CD4-positive, alpha-beta T cell (primary cell): ENCODE measurements at regions not wholly inside any gene's neighbourhood (a gene's known extent, or its start where the extent isn't known, plus 50 kb on each side); places are given as distances from the start of the nearest gene placed in this dataset.

Experiments used
- ATAC-seq: fragments of 200-7000 bp; cut with Tn5 transposase; one replicate; pipeline ENCODE4 v1.10.0; 2022; ENCODE audit warnings: mild to moderate bottlenecking; ENCODE audit not compliant: poor library complexity
- CTCF ChIA-PET: fragments of 350-600 bp; sonication (Branson Sonifier 250); formaldehyde crosslinking; loops from one replicate; lab custom pipeline; 2021; ENCODE audit warnings: antibody characterized with exemption, inconsistent platforms; lab: Charles Lee
- POLR2A ChIA-PET: fragments of 350-600 bp; sonication (Branson Sonifier 250); formaldehyde crosslinking; loops from one replicate; lab custom pipeline; 2021; ENCODE audit warnings: antibody characterized with exemption, inconsistent platforms; lab: Charles Lee
- DNase-seq, 14 experiments: peaks; one replicate each; pipeline ENCODE4 v3.0.0-alpha.2; 2013 to 2020; ENCODE audit warnings: mixed read lengths in 2 of 14
- H3K27ac ChIP-seq, 2 donors: one replicate each; pipeline versions ENCODE4 v1.5.1 to v1.7.0; 2013; ENCODE audit warnings: low read length in 2 of 2, low read depth in 1 of 2, mild to moderate bottlenecking in 1 of 2
- H3K27me3 ChIP-seq, 2 experiments: 1 replicate in 1 of 2; 2 replicates in 1 of 2; pipeline versions ENCODE4 v1.6.1 to v1.7.0; 2013; ENCODE audit warnings: low read length in 2 of 2, control low read depth in 1 of 2, mild to moderate bottlenecking in 1 of 2, moderate library complexity in 1 of 2; ENCODE audit not compliant: insufficient read depth in 2 of 2, control insufficient read depth in 1 of 2
- H3K36me3 ChIP-seq: one replicate; pipeline ENCODE4 v1.6.1; 2013; ENCODE audit warnings: low read length, control low read depth; ENCODE audit not compliant: insufficient read depth
- H3K4me1 ChIP-seq: one replicate; pipeline ENCODE4 v1.6.1; 2013; ENCODE audit warnings: low read length, control low read depth; ENCODE audit not compliant: insufficient read depth
- H3K4me3 ChIP-seq: one replicate; pipeline ENCODE4 v1.5.1; 2013; ENCODE audit warnings: mild to moderate bottlenecking, low read length, moderate library complexity
- H3K9me3 ChIP-seq, 2 experiments: 1 replicate in 1 of 2; 2 replicates in 1 of 2; pipeline versions ENCODE4 v1.6.1 to v1.7.0; 2013; ENCODE audit warnings: low read length in 2 of 2, mild to moderate bottlenecking in 2 of 2, control low read depth in 1 of 2, moderate library complexity in 1 of 2; ENCODE audit not compliant: control insufficient read depth in 1 of 2, insufficient read depth in 1 of 2
- H3K27ac Mint-ChIP-seq: one replicate; pipeline ENCODE4 v1.8.0; 2020; ENCODE audit warnings: mixed read lengths
- H3K27me3 Mint-ChIP-seq: one replicate; pipeline ENCODE4 v1.8.0; 2021; ENCODE audit warnings: mixed read lengths
- H3K36me3 Mint-ChIP-seq: one replicate; pipeline ENCODE4 v1.8.0; 2021; ENCODE audit warnings: low read depth, mixed read lengths
- H3K4me1 Mint-ChIP-seq: one replicate; pipeline ENCODE4 v1.8.0; 2021; ENCODE audit warnings: low read depth, mixed read lengths
- H3K4me3 Mint-ChIP-seq: one replicate; pipeline ENCODE4 v1.8.0; 2020; ENCODE audit warnings: mild to moderate bottlenecking, mixed read lengths
- H3K9me3 Mint-ChIP-seq: one replicate; pipeline ENCODE4 v1.8.0; 2020; ENCODE audit warnings: mixed read lengths
- intact Hi-C, 2 experiments: fragments of 100-400 bp; cut with DNase I in 1 of 2; cut with micrococcal nuclease in 1 of 2; formaldehyde crosslinking; loops; one replicate each; pipeline versions ENCODE4 v1.15.1 to v1.9.0; 2023 to 2025; cut with DNase I, micrococcal nuclease
- TF ChIP-seq, protein P1 (sequence below): fragments of 200-600 bp; IDR thresholded peaks from one replicate; pipeline ENCODE4 v1.8.0; 2022; ENCODE audit warnings: antibody characterized with exemption, mild to moderate bottlenecking

DNA sequence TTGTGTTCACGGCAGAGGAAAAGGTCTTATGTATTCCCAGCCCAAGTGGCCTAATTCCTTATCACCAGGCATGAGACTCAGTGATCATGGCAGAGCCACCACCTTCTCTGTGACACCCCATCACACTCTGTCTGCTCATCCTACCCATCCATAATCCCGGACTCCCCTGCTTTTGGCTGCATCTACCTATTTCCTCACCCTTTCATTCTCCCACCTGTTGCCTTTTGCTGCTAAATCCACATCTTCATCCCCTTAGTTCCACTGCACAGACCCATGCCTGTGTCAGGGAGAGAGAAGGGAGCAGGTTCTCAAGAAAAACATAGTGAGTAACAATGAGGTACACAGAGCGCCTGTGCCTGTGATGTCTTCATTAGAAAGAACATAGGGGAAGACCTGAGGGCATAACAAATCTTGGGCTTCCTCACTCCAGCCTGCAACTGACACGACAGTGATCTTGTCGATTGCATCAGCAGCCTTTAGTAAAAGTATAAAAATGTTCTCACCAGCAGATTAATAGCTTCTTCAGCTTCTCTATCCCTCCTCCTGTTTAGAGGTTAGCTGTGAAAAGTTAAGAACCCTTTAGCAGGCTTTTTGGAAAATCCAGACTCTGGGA lies 246.5 kb upstream of the SPRED2 start:
- TF ChIP-seq, protein P1, sequence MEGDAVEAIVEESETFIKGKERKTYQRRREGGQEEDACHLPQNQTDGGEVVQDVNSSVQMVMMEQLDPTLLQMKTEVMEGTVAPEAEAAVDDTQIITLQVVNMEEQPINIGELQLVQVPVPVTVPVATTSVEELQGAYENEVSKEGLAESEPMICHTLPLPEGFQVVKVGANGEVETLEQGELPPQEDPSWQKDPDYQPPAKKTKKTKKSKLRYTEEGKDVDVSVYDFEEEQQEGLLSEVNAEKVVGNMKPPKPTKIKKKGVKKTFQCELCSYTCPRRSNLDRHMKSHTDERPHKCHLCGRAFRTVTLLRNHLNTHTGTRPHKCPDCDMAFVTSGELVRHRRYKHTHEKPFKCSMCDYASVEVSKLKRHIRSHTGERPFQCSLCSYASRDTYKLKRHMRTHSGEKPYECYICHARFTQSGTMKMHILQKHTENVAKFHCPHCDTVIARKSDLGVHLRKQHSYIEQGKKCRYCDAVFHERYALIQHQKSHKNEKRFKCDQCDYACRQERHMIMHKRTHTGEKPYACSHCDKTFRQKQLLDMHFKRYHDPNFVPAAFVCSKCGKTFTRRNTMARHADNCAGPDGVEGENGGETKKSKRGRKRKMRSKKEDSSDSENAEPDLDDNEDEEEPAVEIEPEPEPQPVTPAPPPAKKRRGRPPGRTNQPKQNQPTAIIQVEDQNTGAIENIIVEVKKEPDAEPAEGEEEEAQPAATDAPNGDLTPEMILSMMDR: no peak
- intact Hi-C loops: no loop called here
- no peak for DNase-seq
- H3K4me3 Mint-ChIP-seq: no peak overlapping the region
- H3K4me1 Mint-ChIP-seq: no peaks in the 10 kb centered on the region
- no peaks in the 10 kb centered on the region for H3K27me3 ChIP-seq
- no peaks in the 10 kb centered on the region for H3K36me3 Mint-ChIP-seq
- peaks cover 0 to 5% of the 10 kb centered on the region in 2 experiments for H3K9me3 ChIP-seq
- ChIA-PET POLR2A (no interaction called here), CTCF (no interaction called here)
- no peaks in the 10 kb centered on the region for H3K4me1 ChIP-seq
- no peak overlapping the region for H3K27ac ChIP-seq
- H3K27me3 Mint-ChIP-seq: peaks cover 54% of the 10 kb centered on the region
- no peak for ATAC-seq
- H3K4me3 ChIP-seq: no peak overlapping the region
- H3K27ac Mint-ChIP-seq: no peak overlapping the region
- H3K36me3 ChIP-seq: no peaks in the 10 kb centered on the region
- H3K9me3 Mint-ChIP-seq: no peaks in the 10 kb centered on the region

DNA sequence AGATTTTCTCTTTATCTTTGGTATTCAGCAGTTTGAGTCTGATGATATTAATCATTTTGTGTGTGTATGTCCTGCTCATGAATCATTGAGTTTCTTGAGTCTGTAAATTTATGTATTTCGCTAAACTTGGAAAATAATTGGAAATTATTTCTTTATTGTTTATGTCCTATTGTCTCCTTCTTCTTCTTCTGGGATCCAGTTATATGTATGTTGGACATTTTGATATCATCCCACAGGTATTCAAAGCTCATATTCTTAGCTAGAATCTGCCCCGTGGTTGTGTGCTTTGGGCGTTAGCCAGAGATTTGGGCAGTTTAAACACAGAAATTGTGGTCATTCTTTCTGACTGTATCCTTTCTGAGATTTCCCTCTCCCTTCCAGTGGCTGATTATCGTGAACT lies 243.0 kb upstream of the SPRED2 start:
- Mint-ChIP-seq H3K27ac (no peak overlapping the region), H3K9me3 (no peaks in the 10 kb centered on the region), H3K4me1 (no peaks in the 10 kb centered on the region), H3K36me3 (no peaks in the 10 kb centered on the region), H3K4me3 (no peak overlapping the region), H3K27me3 (peaks cover 32% of the 10 kb centered on the region)
- H3K4me1 ChIP-seq: no peaks in the 10 kb centered on the region
- no peak overlapping the region for H3K27ac ChIP-seq
- TF ChIP-seq, protein P1: no peak
- no peak overlapping the region for H3K4me3 ChIP-seq
- POLR2A ChIA-PET: no interaction called here
- H3K36me3 ChIP-seq: no peaks in the 10 kb centered on the region
- DNase-seq (no peak), ATAC-seq (no peak)
- CTCF ChIA-PET: no interaction called here
- no peaks in the 10 kb centered on the region for H3K27me3 ChIP-seq
- intact Hi-C loops: no loop called here
- H3K9me3 ChIP-seq: peaks cover 0 to 5% of the 10 kb centered on the region in 2 experiments

DNA sequence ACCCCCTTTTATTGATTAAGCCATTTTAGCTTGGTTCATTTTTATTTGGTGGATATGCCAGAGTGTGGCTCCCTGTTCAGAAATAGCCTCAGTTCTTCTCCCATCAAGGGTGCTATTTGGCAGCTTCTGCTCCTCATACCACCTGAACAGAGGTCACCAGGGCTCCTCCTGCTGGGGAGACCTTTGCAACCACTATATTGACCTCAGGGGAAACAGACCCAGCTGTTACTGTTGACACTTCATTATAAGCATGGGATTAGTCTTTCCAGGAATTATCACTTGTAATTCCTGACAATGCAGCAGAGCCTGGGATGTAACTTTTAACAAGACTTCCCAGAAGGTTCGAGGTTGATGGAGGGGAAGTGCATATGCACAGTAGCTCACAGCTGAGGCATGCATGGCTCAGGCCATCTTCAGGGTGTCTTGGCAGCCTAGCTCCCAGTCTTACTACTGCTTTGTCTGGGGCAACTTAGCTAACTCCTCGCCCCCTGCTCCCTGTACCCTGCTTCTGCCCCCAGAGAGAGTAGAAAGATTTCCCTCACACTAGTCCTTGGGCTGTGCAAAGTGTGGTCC lies 239.4 kb upstream of the SPRED2 start:
- Mint-ChIP-seq H3K4me1 (no peaks in the 10 kb centered on the region), H3K27ac (no peak overlapping the region), H3K4me3 (no peak overlapping the region), H3K27me3 (peaks cover 13% of the 10 kb centered on the region), H3K36me3 (no peaks in the 10 kb centered on the region), H3K9me3 (peaks cover 5% of the 10 kb centered on the region)
- H3K9me3 ChIP-seq: peaks cover 12 to 15% of the 10 kb centered on the region in 2 experiments
- H3K27me3 ChIP-seq: no peaks in the 10 kb centered on the region
- no peak overlapping the region for H3K4me3 ChIP-seq
- ATAC-seq: no peak
- H3K4me1 ChIP-seq: no peaks in the 10 kb centered on the region
- no peaks in the 10 kb centered on the region for H3K36me3 ChIP-seq
- intact Hi-C loops: no loop called here
- H3K27ac ChIP-seq: no peak overlapping the region
- CTCF ChIA-PET: no interaction called here
- POLR2A ChIA-PET: no interaction called here
- TF ChIP-seq, protein P1: no peak
- DNase-seq: no peak
